HG03135 (cell line): ENCODE measurements at regions not wholly inside any gene's neighbourhood (a gene's known extent, or its start where the extent isn't known, plus 50 kb on each side); places are given as distances from the start of the nearest gene placed in this dataset.

Experiments used
- ATAC-seq: cut with Tn5 transposase; IDR thresholded peaks from one replicate; pipeline ENCODE4 v1.9.1; 2021; ENCODE audit warnings: mild to moderate bottlenecking, moderate library complexity; ENCODE audit not compliant: unreplicated experiment

GRCh38 chr10:29140151-29140550 lies 148.7 kb upstream of the LYZL1 start:
- no peak for ATAC-seq

DNA sequence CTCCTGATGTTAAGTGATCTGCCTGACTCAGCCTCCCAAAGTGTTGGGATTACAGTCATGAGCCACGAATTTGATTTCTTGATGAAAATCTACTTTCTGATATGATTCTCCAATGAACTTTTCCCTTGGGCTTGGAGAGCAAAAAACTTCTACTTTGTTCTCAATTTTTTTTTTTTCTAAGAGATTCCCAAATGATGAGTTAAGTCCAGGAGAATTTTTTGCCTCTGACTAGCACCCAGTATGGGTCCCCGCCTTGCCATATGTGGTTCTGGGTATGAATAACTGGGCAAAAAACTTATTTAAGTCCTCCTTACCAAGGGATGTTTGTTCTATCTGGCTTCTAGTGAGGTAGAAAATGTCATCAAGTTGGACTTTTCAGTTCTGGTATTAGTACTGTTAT lies 147.9 kb upstream of the LYZL1 start:
- no peak for ATAC-seq

GRCh38 chr10:29141761-29142160 lies 147.1 kb upstream of the LYZL1 start:
- ATAC-seq: no peak

DNA sequence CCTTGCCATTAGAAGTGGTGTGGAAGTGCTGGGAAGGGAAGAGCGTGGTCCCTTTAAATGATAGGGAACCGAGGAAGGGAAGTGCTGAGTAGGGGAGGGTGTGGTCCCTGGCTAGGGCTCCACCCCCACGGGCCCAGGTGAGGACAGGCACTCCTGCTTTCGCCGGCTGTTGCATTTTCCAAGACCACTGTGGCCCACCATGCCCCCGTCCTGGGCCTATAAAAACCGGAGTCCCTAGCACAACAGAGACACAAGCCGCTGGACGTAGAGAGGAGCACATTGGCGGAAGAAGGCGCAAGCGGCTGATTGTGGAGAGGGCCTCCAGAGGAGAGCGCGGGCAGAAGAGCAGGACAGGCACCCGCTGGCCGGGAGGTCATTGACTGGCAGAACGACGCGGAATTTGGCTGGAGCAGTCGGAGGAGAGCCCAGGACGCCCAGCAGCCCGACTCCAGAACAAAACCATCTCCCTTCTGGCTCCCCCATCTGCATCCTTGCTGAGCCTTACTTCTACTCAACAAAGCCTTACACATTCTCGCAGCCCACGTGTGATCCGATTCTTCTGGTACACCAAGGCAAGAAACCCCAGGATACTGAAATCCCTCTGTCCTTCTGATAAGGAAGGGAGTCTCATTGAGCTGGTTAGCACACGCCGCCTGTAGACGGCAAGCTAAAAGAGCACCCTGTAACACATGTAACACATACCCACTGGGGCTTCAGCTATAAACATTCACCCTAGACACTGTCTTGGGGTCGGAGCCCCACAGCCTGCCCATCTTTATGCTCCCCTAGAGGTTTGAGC lies 146.2 kb upstream of the LYZL1 start:
- ATAC-seq: no peak

DNA sequence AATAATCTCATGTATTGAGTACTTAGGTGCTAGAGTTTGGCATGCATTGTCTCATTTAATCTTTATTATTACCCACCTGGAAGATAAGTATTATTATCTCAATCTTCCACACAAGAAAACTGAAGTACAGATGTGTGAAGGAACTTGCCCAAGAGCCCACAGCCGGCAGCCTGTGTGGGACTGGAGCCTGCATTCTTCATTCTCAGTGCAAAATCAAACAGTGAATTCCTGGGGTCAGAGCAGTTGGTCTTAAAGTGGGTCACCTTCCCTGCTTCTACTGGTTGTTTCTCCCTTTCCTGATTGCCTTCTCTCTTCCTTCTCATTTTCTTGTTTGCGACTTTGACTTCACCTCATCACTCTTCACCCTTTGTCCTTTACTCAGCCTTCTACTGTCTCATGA lies 144.7 kb upstream of the LYZL1 start:
- no peak for ATAC-seq

DNA sequence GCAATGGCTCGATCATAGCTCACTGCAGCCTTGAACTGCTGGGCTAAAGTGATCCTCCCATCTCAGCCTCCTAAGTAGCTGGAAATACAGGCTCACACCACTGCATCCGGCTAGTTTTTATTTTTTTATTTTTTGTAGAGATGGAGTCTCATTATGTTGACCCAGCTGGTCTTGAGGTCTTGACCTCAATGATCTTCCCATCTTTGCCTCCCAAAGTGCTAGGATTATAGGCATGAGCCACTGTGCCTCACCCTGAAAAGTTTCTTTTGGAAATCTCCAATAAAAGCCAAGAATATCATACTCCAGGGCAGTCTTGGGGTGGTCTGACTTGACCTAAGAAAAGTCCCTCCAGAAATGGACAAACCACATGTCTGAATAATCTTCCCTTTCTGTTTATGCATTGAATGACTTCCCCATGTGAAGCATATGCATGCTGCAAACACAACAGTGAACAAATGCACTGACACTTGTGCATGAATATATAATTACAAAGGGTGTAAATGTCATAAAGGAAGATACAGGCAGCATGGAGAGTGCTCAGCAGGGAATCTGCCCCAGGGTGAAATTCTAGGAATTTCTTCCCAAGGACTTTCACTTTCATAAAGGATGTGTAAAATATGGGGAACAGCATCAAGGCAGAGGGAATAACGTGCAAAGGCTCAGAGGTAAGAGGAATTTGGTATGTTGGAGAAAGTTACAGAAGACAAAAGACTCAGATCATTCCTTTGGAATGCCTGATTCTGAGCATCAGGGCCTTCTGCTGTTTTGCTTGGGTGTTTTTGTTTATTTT lies 142.4 kb upstream of the LYZL1 start:
- ATAC-seq: no peak

GRCh38 chr10:29150010-29150409 lies 138.9 kb upstream of the LYZL1 start:
- ATAC-seq: no peak

- ATAC-seq: no peak
Observed at GRCh38 chr10:29151005-29151404, 137.9 kb upstream of the LYZL1 start.

- ATAC-seq: no peak
Observed at GRCh38 chr10:29157321-29157720, 131.5 kb upstream of the LYZL1 start.

DNA sequence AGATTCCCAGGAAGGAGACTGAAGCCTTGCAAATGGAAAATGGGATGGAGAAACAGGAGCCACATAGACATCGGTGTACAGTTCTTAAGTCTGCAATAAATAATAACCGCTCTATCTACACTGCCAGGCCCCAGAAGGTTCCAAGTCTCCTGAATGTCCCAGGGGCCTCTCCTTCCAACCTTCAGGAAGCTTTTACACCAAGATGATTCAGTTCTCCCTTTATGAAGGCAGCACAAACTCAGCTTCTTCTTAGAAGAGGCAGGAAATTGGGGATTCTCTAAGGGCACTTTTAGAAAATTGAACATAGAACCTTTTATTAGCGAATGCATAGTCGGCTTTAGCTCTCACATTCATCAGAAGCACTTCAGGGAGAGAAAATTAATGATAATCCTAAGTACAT lies 130.8 kb upstream of the LYZL1 start:
- no peak for ATAC-seq

GRCh38 chr10:29160150-29160617 lies 128.7 kb upstream of the LYZL1 start:
- ATAC-seq: no peak

GRCh38 chr10:29163746-29164145 lies 125.1 kb upstream of the LYZL1 start:
- ATAC-seq: no peak

GRCh38 chr10:29166713-29167112 lies 122.2 kb upstream of the LYZL1 start:
- no peak for ATAC-seq

DNA sequence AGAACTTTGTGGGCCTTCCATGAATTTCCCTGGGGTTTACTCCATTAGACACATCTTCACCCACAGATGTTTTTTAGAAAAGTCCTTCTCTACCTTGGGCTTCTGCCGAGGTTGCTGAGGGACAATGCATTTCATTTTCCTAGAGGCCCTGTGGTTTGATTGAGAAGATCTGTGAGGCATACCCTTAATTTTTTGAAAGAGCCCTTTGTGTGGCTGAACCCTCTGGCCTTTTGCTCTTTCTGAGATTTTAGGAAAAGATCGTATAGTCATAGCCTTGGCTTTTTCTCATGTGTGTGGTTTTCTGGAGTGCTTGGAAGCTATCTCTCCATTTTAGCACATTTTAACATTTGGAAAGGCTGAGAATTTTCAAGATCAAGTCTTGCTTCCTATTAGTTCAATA lies 119.8 kb upstream of the LYZL1 start:
- ATAC-seq: no peak

- ATAC-seq: no peak
Observed at GRCh38 chr10:29171717-29172116, 117.2 kb upstream of the LYZL1 start.

DNA sequence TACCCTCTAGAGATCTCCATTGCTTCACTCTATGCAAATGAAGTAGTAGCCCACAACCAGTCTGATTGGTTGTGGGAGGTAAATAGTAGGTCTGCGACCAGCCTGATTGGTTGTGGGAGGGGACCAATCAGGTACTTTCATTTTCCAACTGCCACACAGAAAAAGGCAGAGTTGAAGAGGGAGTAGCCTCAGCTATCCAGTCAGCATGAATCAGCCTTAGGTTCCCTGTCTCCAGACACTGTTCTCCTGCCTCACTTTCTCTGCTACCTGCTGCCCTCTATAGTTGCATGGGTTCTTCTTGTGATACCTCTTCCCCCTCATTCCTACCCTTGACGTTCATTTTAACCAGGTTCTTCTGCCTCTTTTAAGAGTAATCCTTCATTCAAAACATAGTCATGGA lies 114.5 kb upstream of the LYZL1 start:
- no peak for ATAC-seq

GRCh38 chr10:29176845-29177832 lies 111.7 kb upstream of the LYZL1 start:
- ATAC-seq: no peak

GRCh38 chr10:29181936-29182335 lies 106.9 kb upstream of the LYZL1 start:
- no peak for ATAC-seq

DNA sequence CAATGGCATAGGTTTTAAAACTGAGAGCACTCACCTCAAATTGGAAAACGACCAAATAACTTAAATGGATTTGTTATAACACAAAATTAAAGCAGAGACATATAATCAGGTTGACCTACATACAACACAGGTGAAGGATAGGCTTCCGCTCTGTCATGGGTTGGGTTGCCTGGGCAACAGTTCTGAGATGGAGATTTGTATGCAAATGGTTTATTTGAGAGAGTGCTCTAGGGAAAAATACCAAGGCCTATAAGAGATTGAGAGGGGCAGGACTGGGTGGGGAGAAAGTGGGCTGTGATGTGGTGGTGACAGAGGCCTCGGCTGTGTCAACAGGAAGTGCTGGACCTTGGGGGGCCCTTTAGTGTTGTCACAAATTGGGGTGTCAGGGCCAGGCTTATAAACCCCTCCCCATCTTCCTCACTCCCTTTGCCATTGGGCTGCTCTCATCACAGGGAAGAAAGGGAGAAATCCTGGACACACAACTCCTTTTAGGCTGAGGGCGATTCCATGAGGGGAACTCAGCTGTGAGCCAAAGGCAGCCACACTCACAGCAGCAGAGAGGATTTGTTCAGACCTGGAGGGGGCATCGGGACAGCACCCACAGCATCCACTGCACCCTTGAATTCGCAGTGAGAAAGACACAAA lies 105.4 kb upstream of the LYZL1 start:
- ATAC-seq: no peak

DNA sequence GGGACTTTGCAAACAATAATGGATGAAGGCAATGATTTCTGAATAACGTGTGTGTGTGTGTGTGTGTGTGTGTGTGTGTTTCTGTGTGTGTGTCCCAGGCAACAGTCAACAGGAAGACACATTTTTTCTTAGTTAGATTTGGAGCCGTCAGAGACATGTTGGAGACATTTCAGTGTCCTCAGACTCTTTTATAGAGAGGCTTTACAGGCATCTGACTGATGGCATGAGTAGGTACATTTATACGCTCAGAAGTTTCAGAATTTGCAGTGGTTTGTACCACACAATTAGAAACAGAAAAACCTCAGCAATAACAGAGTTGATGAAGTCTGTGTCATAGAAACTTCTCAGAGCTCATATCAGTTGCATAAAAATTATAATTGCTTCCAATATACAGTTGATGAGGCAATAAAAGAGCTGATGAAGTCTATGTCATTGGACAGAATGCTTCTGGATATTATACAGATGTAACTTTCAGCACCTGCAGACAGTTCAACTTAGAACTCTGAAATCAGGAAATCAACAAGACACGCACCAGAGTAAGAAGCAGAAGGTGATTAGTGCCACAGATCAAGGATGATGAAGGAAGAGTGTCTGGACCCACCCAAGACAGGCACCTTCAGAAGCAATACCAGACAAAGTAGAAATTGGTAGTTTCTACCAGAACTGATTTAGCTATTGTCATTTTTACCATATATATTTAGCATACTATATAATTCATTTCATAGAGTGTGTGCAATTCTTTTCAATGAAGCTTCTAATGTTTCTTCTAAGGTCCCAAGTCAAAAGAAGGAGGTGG lies 104.5 kb upstream of the LYZL1 start:
- ATAC-seq: no peak
